ENCODE measurements at regions not wholly inside any gene's neighbourhood (a gene's known extent, or its start where the extent isn't known, plus 50 kb on each side); places are given as distances from the start of the nearest gene placed in this dataset.

DNA sequence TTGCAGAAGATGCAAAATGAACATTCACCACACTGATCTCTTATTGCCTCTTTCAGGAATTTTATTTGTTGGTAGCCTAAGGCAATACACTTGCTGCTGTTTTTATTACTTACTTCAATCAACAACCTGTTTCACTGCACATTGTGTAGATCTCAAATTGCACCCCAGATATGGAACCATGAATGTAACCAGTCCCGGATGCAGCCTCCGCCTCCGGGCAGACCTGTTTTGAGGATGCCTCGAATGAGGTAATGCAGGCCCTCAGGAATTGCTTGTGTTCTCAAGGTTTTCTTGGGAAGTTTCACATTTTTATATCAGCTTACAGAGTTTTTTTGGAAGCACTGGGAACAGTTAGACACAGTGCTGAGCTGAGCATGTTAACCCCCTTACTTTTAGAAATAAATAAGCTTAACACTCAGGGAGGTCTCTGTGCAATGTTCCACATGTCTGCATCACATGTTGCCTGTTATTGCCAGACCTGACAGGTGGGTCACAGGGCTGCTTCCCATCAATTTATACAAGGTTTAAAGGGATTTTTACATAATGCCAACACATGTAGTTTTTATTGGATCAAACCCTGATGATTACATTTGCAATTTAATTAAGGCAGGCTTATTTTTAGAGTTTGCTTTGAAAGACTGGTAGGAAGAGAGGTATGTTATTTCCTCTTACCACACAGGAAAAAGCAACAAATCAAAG lies 193.1 kb upstream of the POM121L12 start:
- no peaks in the 10 kb centered on the region for H3K9me3 ChIP-seq
- no peak overlapping the region for H3K27ac ChIP-seq
- H3K4me3 ChIP-seq, result no peak overlapping the region
- no peak for ATAC-seq
- no peaks in the 10 kb centered on the region for H3K27me3 ChIP-seq (ENCODE audit: low read depth)
- H3K4me1 ChIP-seq, result no peaks in the 10 kb centered on the region
- DNase-seq, result no peak
- TF ChIP-seq, protein P1, sequence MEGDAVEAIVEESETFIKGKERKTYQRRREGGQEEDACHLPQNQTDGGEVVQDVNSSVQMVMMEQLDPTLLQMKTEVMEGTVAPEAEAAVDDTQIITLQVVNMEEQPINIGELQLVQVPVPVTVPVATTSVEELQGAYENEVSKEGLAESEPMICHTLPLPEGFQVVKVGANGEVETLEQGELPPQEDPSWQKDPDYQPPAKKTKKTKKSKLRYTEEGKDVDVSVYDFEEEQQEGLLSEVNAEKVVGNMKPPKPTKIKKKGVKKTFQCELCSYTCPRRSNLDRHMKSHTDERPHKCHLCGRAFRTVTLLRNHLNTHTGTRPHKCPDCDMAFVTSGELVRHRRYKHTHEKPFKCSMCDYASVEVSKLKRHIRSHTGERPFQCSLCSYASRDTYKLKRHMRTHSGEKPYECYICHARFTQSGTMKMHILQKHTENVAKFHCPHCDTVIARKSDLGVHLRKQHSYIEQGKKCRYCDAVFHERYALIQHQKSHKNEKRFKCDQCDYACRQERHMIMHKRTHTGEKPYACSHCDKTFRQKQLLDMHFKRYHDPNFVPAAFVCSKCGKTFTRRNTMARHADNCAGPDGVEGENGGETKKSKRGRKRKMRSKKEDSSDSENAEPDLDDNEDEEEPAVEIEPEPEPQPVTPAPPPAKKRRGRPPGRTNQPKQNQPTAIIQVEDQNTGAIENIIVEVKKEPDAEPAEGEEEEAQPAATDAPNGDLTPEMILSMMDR (IDR thresholded peaks at IDR 0.05), result no peak
- H3K36me3 ChIP-seq, result no peaks in the 10 kb centered on the region
- intact Hi-C loops (cut with DNase I), result no loop called here

DNA sequence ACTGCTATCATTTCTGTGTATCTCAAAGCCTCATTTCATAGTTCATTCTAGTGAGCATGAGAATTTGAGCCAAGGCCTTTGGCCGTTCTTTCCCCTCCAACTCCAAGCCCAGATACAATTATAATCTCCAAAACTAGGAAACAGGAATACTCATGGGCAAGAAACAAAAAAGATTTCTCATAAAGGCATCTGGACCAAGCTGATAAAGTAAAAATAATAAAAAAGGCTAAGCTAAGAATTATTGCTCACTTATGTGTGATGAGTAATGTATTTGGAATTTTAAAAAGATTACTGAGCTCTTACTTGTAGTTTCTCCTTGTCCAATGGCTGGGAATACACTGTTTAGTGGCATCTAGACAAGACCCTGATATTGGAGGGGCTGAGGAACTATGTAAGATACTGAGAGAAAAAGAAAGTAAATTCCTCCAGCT lies 196.4 kb upstream of the POM121L12 start:
- ATAC-seq (no peak), DNase-seq (no peak)
- intact Hi-C loops (cut with DNase I), result no loop called here
- no peaks in the 10 kb centered on the region for H3K27me3 ChIP-seq (ENCODE audit: low read depth)
- no peaks in the 10 kb centered on the region for H3K9me3 ChIP-seq
- H3K36me3 ChIP-seq, result no peaks in the 10 kb centered on the region
- no peak overlapping the region for H3K4me3 ChIP-seq
- H3K4me1 ChIP-seq, result no peaks in the 10 kb centered on the region
- TF ChIP-seq, protein P1 (IDR thresholded peaks at IDR 0.05), result no peak
- H3K27ac ChIP-seq, result no peak overlapping the region

DNA sequence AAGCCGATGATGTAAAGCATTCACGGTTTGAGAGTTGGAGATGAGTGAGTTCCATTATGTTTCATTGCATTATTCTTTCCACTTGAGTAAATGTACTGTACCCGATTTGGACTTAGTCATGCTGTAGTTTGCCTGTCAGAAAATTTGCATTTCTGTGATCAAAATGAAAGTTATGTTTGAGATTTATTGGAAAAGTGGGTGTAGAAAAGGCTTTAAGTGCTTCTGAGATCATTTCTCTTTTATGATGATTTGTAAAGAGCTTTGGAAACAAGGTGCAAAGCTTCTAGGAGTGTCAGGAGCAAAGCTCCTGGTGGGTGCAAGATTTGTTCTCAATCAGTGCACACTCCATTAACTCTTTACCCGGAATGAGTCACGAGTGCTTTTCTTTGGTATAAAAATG lies 204.1 kb upstream of the POM121L12 start:
- ATAC-seq (no peak), DNase-seq (no peak)
- Histone ChIP-seq H3K36me3 (no peaks in the 10 kb centered on the region), H3K27ac (no peak overlapping the region), H3K9me3 (no peaks in the 10 kb centered on the region), H3K4me3 (no peak overlapping the region), H3K27me3 (ENCODE audit: low read depth) (no peaks in the 10 kb centered on the region), H3K4me1 (no peaks in the 10 kb centered on the region)
- TF ChIP-seq, protein P1 (IDR thresholded peaks at IDR 0.05), result no peak
- intact Hi-C loops (cut with DNase I), result no loop called here

DNA sequence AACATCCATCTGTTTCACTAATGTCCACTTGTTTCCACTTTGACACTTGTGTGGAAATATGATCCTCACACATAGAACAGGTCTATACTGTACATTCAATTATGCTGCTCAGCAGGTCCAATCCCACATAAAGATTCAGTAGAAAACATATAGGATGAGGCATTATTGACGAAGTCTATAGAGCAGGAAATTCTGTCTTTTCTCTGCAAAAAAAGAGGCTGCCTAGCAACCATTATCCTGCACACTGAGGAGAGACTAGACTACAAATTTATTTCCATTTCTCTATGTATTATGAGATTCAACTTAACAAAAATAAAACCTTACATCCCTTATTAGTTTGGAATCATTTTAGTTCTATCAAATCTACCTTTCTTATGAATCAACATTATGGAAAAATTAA lies 204.6 kb upstream of the POM121L12 start:
- intact Hi-C loops (cut with DNase I), result no loop called here
- Histone ChIP-seq H3K36me3 (no peaks in the 10 kb centered on the region), H3K27me3 (ENCODE audit: low read depth) (no peaks in the 10 kb centered on the region), H3K9me3 (no peaks in the 10 kb centered on the region), H3K4me1 (no peaks in the 10 kb centered on the region), H3K4me3 (no peak overlapping the region), H3K27ac (no peak overlapping the region)
- no peak for ATAC-seq
- TF ChIP-seq, protein P1 (IDR thresholded peaks at IDR 0.05), result no peak
- no peak for DNase-seq

DNA sequence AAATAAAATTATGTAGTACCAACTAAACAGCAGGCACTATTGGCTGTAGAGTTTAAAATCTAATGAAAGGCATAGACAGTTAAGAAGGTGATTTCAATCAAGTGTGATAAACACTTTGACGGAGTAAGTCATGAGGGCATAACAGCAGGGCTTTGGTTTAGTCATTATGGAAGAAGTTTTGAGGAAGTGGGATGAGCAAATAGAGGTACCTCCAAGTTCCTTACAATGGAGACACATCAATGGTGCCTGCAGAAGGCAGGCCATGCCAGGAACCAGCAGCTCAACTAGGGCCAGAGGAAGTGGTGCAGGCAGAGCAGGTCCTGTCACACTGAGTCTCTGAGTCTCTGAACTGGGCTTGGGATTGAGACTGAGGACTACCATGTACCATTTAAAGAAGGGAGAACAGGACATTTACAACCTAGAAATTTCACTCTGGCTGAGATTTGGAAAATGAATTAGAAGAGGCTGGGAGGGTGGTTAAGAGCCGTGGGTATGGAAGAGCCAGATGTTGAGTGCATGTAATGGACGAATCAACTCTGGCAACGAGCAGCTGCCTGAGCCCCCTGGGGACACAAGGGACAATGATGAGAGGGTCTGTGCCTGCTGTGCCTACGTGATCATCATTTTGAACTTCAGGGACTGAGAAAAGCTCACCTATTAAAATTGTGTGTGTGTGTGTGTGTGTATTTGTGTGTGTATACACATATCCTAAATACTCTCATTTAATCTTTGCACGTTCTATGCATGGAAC lies 208.7 kb upstream of the POM121L12 start:
- no peak overlapping the region for H3K4me3 ChIP-seq
- no peak for ATAC-seq
- no peak for DNase-seq
- intact Hi-C loops (cut with DNase I), result no loop called here
- H3K9me3 ChIP-seq, result peaks cover 11% of the 10 kb centered on the region
- TF ChIP-seq, protein P1 (IDR thresholded peaks at IDR 0.05), result no peak
- no peak overlapping the region for H3K27ac ChIP-seq
- no peaks in the 10 kb centered on the region for H3K27me3 ChIP-seq (ENCODE audit: low read depth)
- H3K4me1 ChIP-seq, result no peaks in the 10 kb centered on the region
- H3K36me3 ChIP-seq, result no peaks in the 10 kb centered on the region
